A549 (cell line): ENCODE measurements at regions not wholly inside any gene's neighbourhood (a gene's known extent, or its start where the extent isn't known, plus 50 kb on each side); places are given as distances from the start of the nearest gene placed in this dataset.

Experiments
- ATAC-seq, 2 experiments: fragments of 200-7000 bp in 1 of 2; fragments of >200 bp in 1 of 2; cut with Nextera tagmentation in 1 of 2; cut with Tn5 transposase in 1 of 2; 3 replicates each; pipeline versions ENCODE4 v1.8.0 to v1.9.1; 2018 to 2020; ENCODE audit warnings: mild to moderate bottlenecking in 1 of 2, moderate library complexity in 1 of 2
- CTCF ChIA-PET: fragments of 300-600 bp; sonication (Branson Sonifier 250); formaldehyde crosslinking; extraction: SDS; loops from one replicate; lab custom pipeline; 2021; ENCODE audit warnings: antibody characterized with exemption, inconsistent platforms; lab: Yijun Ruan, JAX
- POLR2A ChIA-PET: fragments of 350-600 bp; formaldehyde crosslinking; extraction: SDS; loops from one replicate; lab custom pipeline; 2021; ENCODE audit warnings: antibody characterized with exemption, inconsistent platforms; lab: Yijun Ruan, JAX
- DNase-seq, 2 experiments: peaks; one replicate each; pipeline versions ENCODE4 v3.0.0 to v3.0.0-alpha.2; 2011 to 2016; ENCODE audit warnings: low read depth in 1 of 2, low spot score in 1 of 2
- FAIRE-seq: peaks from 2 replicates; lab custom pipeline; 2011; peaks lifted over from hg19 to GRCh38; lab: Jason Lieb, UNC
- H3K27ac ChIP-seq, 2 experiments: fragments of >200 bp; sonication (Bioruptor Twin); formaldehyde crosslinking; 3 replicates each; pipeline ENCODE4 v1.5.1; 2016 to 2017
- H3K4me1 ChIP-seq: fragments of >200 bp; sonication (Bioruptor Twin); formaldehyde crosslinking; 3 replicates; pipeline ENCODE4 v1.6.1; 2016
- H3K4me2 ChIP-seq: fragments of >200 bp; sonication (Bioruptor Twin); formaldehyde crosslinking; 3 replicates; pipeline ENCODE4 v1.6.1; 2016
- H3K4me3 ChIP-seq: fragments of >200 bp; sonication (Bioruptor Twin); formaldehyde crosslinking; 3 replicates; pipeline ENCODE4 v1.5.1; 2016
- H3K9me3 ChIP-seq: fragments of >200 bp; sonication (Bioruptor Twin); formaldehyde crosslinking; 3 replicates; pipeline ENCODE4 v1.6.1; 2016
- CEBPB ChIP-seq, 2 experiments: fragments of >200 bp in 1 of 2; sonication (Bioruptor Twin) in 1 of 2; formaldehyde crosslinking in 1 of 2; IDR thresholded peaks; 2 replicates each; pipeline ENCODE4 v1.6.1; 2012 to 2016
- EHF ChIP-seq: fragments of 250-450 bp; sonication (Bioruptor Pico); IDR thresholded peaks from 2 replicates; pipeline ENCODE4 v1.5.0; 2020; ENCODE audit warnings: mild to moderate bottlenecking
- EHMT2 ChIP-seq: fragments of 200-600 bp; sonication (generic); IDR thresholded peaks from 2 replicates; pipeline ENCODE4 v1.6.1; 2016; ENCODE audit warnings: antibody characterized with exemption, low read depth, mild to moderate bottlenecking, moderate library complexity
- FOSB ChIP-seq: fragments of 250-450 bp; sonication (Bioruptor Pico); IDR thresholded peaks from 2 replicates; pipeline ENCODE4 v1.5.0; 2020; ENCODE audit warnings: mild to moderate bottlenecking, moderate library complexity
- FOSL2 ChIP-seq, 2 experiments: fragments of 450-650 bp in 1 of 2; fragments of >200 bp in 1 of 2; sonication (Bioruptor Twin) in 1 of 2; formaldehyde crosslinking; IDR thresholded peaks; 2 replicates each; pipeline versions ENCODE4 v1.5.0 to v1.6.1; 2016 to 2020; ENCODE audit warnings: mild to moderate bottlenecking in 1 of 2, moderate library complexity in 1 of 2
- GATA3 ChIP-seq: IDR thresholded peaks from 2 replicates; pipeline ENCODE4 v1.6.1; 2012; ENCODE audit warnings: borderline replicate concordance
- HDAC2 ChIP-seq: fragments of 200-600 bp; sonication (generic); IDR thresholded peaks from 2 replicates; pipeline ENCODE4 v1.6.1; 2016
- HEYL ChIP-seq: fragments of 250-450 bp; sonication (Bioruptor Pico); IDR thresholded peaks from 2 replicates; pipeline ENCODE4 v1.8.0; 2021; ENCODE audit warnings: mild to moderate bottlenecking, moderate library complexity
- HOXA7 ChIP-seq: fragments of 250-450 bp; sonication (Bioruptor Pico); IDR thresholded peaks from 2 replicates; pipeline ENCODE4 v1.5.0; 2020; ENCODE audit warnings: mild to moderate bottlenecking, moderate library complexity
- HOXB5 ChIP-seq: fragments of 250-450 bp; sonication (Bioruptor Pico); IDR thresholded peaks from 2 replicates; pipeline ENCODE4 v1.5.0; 2020; ENCODE audit warnings: mild to moderate bottlenecking, moderate library complexity
- JUNB ChIP-seq: fragments of >200 bp; sonication (Bioruptor Twin); formaldehyde crosslinking; IDR thresholded peaks from 2 replicates; pipeline ENCODE4 v1.6.1; 2016
- MAZ ChIP-seq: fragments of 150-350 bp; IDR thresholded peaks from 2 replicates; pipeline ENCODE4 v1.6.1; 2014; ENCODE audit warnings: antibody characterized with exemption, low read depth, low read length, borderline replicate concordance
- NR3C1 ChIP-seq: fragments of >200 bp; sonication (Bioruptor Twin); formaldehyde crosslinking; IDR thresholded peaks from 3 replicates; pipeline ENCODE4 v1.6.1; 2017
- PHF8 ChIP-seq: fragments of 200-600 bp; sonication (generic); IDR thresholded peaks from 2 replicates; pipeline ENCODE4 v1.6.1; 2016; ENCODE audit warnings: low read depth, mild to moderate bottlenecking, antibody characterized with exemption, moderate library complexity, borderline replicate concordance
- POLR2A ChIP-seq: IDR thresholded peaks from 2 replicates; pipeline ENCODE4 v1.6.1; 2012; ENCODE audit warnings: mild to moderate bottlenecking, low read length
- POLR2AphosphoS2 ChIP-seq: conservative IDR thresholded peaks from 2 replicates; pipeline ENCODE4 v1.6.1; 2012; ENCODE audit warnings: low read length, improper control_type of control experiment, inconsistent platforms
- RAD21 ChIP-seq, 2 experiments: fragments of >200 bp in 1 of 2; sonication (Bioruptor Twin) in 1 of 2; formaldehyde crosslinking in 1 of 2; IDR thresholded peaks in 1 of 2; conservative IDR thresholded peaks in 1 of 2; 2 replicates in 1 of 2; 3 replicates in 1 of 2; pipeline ENCODE4 v1.6.1; 2012 to 2018; ENCODE audit warnings: inconsistent platforms in 1 of 2
- TFCP2L1 ChIP-seq: fragments of 250-450 bp; sonication (Bioruptor Pico); IDR thresholded peaks from 2 replicates; pipeline ENCODE4 v1.5.0; 2021; ENCODE audit warnings: mild to moderate bottlenecking
- ZC3H11A ChIP-seq: fragments of 450-650 bp; IDR thresholded peaks from 2 replicates; pipeline ENCODE4 v1.6.1; 2014; ENCODE audit warnings: antibody characterized with exemption, mild to moderate bottlenecking
- ZFP36 ChIP-seq: fragments of 450-650 bp; IDR thresholded peaks from 2 replicates; pipeline ENCODE4 v1.6.1; 2014; ENCODE audit warnings: borderline replicate concordance; ENCODE audit not compliant: partially characterized antibody
- WGBS: methylation state at CpG from one replicate; pipeline ENCODE4 v1.1.6; 2017; ENCODE audit errors: missing lambda C conversion rate; 5-methylcytosine and 5-hydroxymethylcytosine counted together
- TF ChIP-seq, protein P1 (sequence below): fragments of >200 bp; sonication (Bioruptor Twin); formaldehyde crosslinking; IDR thresholded peaks from 3 replicates; pipeline ENCODE4 v1.6.1; 2016
- TF ChIP-seq, protein P2 (sequence below): IDR thresholded peaks from 2 replicates; pipeline ENCODE4 v1.6.1; 2012
- TF ChIP-seq, protein P3 (sequence below): fragments of >200 bp; sonication (Bioruptor Twin); formaldehyde crosslinking; IDR thresholded peaks from 2 replicates; pipeline ENCODE4 v1.6.1; 2016
- TF ChIP-seq, protein P4 (sequence below): fragments of 450-650 bp; IDR thresholded peaks from 2 replicates; pipeline ENCODE4 v1.6.1; 2014; ENCODE audit warnings: antibody characterized with exemption

DNA sequence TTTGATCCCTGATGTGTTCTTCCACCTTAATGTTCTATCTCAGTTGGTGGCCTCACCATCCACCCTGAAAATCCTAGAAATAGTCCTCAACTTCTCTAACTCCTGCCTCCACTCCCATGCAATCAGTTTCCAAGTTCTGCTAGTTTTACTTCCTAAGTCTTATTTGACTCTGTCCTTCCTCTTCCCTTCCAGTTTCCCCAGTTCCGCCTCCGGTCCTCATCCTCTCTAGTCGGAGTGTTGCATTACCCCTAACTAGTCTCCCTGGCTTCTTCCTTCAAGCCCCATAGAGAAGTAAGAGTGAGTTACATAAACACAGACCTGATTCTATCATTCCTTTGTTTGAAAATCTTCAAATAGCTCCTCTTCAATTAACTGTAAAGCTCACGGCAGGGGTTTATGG, 236.5 kb downstream of the GXYLT1 start (continued):
- TF ChIP-seq RAD21 (conservative IDR thresholded peaks at IDR 0.05 in 1 of 2, IDR thresholded peaks at IDR 0.05 in 1 of 2), result no peak
- TF ChIP-seq CEBPB (IDR thresholded peaks at IDR 0.05), result no peak
- TF ChIP-seq ZFP36, result no peak

DNA sequence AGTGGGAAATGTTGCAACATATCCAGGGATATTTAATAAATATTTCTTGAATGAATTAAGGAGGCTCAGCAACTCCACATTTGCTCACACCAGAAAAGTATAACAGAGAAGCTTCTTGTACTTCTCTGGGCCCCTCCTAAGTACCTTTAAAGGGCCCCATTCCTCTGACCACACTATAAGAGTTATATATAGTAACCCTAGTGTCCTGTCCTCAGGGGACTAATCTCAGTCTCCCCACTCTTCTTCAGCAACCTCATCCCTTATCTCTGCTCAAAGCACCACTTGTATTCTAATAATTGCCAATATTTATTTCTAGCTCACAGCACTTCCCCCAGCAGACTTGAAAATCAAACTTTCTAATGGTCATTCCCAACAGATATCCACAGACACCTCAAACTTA, 237.1 kb downstream of the GXYLT1 start:
- ChIA-PET CTCF (no interaction called here), POLR2A (no interaction called here)
- FAIRE-seq (no peak), DNase-seq (no peak), ATAC-seq (no peak)
- no peaks in the 10 kb centered on the region for H3K9me3 ChIP-seq
- no peaks in the 10 kb centered on the region for H3K4me1 ChIP-seq
- TF ChIP-seq PHF8, result no peak
- TF ChIP-seq HDAC2, result no peak
- TF ChIP-seq, protein P1, sequence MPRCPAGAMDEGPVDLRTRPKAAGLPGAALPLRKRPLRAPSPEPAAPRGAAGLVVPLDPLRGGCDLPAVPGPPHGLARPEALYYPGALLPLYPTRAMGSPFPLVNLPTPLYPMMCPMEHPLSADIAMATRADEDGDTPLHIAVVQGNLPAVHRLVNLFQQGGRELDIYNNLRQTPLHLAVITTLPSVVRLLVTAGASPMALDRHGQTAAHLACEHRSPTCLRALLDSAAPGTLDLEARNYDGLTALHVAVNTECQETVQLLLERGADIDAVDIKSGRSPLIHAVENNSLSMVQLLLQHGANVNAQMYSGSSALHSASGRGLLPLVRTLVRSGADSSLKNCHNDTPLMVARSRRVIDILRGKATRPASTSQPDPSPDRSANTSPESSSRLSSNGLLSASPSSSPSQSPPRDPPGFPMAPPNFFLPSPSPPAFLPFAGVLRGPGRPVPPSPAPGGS, result no peak
- no peak for TF ChIP-seq JUNB
- no peak for TF ChIP-seq HOXB5 (CRISPR knock-in tag)
- no peak for TF ChIP-seq HEYL (CRISPR knock-in tag)
- TF ChIP-seq POLR2AphosphoS2, result no peak
- TF ChIP-seq POLR2A, result no peak
- no peak for TF ChIP-seq FOSB
- no peak for TF ChIP-seq NR3C1
- TF ChIP-seq GATA3, result no peak
- TF ChIP-seq, protein P2, sequence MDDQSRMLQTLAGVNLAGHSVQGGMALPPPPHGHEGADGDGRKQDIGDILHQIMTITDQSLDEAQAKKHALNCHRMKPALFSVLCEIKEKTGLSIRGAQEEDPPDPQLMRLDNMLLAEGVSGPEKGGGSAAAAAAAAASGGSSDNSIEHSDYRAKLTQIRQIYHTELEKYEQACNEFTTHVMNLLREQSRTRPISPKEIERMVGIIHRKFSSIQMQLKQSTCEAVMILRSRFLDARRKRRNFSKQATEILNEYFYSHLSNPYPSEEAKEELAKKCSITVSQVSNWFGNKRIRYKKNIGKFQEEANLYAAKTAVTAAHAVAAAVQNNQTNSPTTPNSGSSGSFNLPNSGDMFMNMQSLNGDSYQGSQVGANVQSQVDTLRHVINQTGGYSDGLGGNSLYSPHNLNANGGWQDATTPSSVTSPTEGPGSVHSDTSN, result no peak
- TF ChIP-seq FOSL2 (IDR thresholded peaks at IDR 0.05), result no peak
- TF ChIP-seq FOSL2 (CRISPR knock-in tag; IDR thresholded peaks at IDR 0.05), result no peak
- TF ChIP-seq, protein P3, sequence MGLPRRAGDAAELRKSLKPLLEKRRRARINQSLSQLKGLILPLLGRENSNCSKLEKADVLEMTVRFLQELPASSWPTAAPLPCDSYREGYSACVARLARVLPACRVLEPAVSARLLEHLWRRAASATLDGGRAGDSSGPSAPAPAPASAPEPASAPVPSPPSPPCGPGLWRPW, result no peak
- TF ChIP-seq ZC3H11A, result no peak
- H3K4me2 ChIP-seq, result no peak overlapping the region
- no peak overlapping the region for H3K4me3 ChIP-seq
- H3K27ac ChIP-seq, result no peak overlapping the region

DNA sequence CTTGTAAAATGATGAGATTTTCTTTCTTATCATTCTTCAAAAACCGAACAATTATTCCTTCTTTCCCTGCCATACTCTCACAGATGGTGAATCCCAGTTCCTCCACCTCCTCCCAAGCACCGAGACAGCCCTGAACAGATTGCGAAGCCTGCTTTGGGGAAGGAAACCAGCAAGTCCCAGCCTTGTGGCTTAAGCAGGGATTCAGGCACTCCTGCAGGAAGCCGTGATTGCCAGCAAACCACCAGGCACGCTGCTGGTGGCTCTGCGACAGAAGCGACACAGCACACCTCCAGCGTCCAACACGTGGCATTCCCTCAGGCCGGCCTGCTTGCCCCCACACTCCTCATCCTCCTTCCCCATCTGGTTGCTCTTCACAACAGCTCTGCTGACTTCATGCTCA, 237.7 kb downstream of the GXYLT1 start:
- FAIRE-seq (no peak), DNase-seq (no peak)
- Histone ChIP-seq H3K27ac (no peak overlapping the region), H3K4me2 (no peak overlapping the region), H3K9me3 (no peaks in the 10 kb centered on the region)
- WGBS, result 64% methylated on average over 10 of the region's 10 CpGs
- TF ChIP-seq HOXA7 (CRISPR knock-in tag), result no peak
- no peak for TF ChIP-seq NR3C1
- no peak for TF ChIP-seq PHF8
- TF ChIP-seq FOSL2 (IDR thresholded peaks at IDR 0.05), result no peak
- TF ChIP-seq FOSL2 (CRISPR knock-in tag; IDR thresholded peaks at IDR 0.05), result no peak
- no peak for TF ChIP-seq EHMT2
- no peak for TF ChIP-seq EHF
- no peak for TF ChIP-seq POLR2A
- TF ChIP-seq MAZ, result no peak
- TF ChIP-seq TFCP2L1 (CRISPR knock-in tag), result no peak
- TF ChIP-seq, protein P4, sequence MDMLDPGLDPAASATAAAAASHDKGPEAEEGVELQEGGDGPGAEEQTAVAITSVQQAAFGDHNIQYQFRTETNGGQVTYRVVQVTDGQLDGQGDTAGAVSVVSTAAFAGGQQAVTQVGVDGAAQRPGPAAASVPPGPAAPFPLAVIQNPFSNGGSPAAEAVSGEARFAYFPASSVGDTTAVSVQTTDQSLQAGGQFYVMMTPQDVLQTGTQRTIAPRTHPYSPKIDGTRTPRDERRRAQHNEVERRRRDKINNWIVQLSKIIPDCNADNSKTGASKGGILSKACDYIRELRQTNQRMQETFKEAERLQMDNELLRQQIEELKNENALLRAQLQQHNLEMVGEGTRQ, result no peak
- no peak for TF ChIP-seq HDAC2
- no peak for TF ChIP-seq RAD21 (conservative IDR thresholded peaks at IDR 0.05 in 1 of 2, IDR thresholded peaks at IDR 0.05 in 1 of 2)
- TF ChIP-seq, all 56 proteins: peak for 0
- ATAC-seq, result no peak
- Histone ChIP-seq H3K4me1 (no peaks in the 10 kb centered on the region), H3K4me3 (no peak overlapping the region)
- POLR2A ChIA-PET, result no interaction called here
- CTCF ChIA-PET, result no interaction called here
